GOT3 (cell line): ENCODE measurements at regions not wholly inside any gene's neighbourhood (a gene's known extent, or its start where the extent isn't known, plus 50 kb on each side); places are given as distances from the start of the nearest gene placed in this dataset.

Source experiments
- DNase-seq: peaks from one replicate; lab custom pipeline; 2025; ENCODE audit warnings: mixed read lengths; lab: John Stamatoyannopoulos, UW

DNA sequence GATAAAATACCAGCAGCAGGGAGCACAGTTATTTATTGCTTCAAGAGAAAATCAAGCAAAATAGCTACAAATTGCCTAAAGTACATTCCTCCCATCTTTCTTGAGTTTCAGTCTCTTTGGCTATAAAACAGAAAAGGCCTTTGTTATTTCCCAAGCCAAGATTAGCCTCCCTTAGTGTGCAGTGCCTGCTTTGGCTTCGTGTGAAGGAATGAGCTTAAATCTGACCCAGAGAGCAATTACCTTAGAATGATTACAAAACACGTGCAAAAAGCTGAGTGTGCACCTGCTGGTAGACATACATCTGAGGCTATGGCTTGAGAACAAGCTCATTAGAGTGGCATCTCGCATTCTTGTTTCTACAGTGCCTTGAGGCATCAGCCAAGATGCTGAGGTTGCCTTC lies 250.8 kb downstream of the C4orf33 start:
- no peak for DNase-seq

DNA sequence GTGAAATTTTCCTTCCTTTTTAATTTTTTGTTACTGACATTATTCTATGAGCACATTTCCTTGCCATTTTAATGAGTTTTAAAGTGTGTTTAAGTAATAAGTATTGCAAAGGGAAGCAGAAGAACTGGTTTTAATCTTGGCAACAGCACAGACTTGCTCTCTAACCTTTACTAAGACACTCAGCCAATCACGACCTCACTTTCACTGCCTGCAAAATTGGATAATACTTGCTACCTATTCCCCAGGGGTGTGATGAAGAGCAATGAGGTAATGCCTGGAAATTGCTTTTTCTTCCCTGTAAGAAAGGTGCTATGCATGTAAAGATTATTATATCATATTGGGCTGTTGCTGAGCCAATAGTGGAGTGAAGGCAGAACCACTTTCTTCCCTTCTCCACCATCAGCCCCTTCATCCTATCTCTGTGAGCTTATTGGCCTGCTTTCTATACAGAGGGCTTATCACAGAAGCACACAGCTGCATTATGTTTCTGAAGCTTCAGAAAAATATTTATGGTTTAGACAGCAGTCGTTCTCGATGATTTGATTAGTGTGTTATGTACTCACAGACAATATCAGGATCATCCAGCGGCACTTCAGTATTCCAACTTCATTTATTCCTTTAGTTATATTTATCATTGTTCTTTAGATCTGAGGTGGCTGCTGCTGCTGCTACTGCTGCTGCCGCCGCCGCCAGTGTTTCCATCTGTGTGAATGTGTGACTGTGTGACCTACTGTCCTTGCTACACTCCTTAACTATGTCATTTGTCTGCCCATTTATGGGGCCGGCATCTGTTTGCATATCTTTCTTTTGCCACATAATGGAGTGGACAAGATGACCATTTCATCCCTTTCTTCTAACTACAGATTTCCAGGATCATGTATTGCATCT lies 255.1 kb downstream of the C4orf33 start:
- DNase-seq: no peak

DNA sequence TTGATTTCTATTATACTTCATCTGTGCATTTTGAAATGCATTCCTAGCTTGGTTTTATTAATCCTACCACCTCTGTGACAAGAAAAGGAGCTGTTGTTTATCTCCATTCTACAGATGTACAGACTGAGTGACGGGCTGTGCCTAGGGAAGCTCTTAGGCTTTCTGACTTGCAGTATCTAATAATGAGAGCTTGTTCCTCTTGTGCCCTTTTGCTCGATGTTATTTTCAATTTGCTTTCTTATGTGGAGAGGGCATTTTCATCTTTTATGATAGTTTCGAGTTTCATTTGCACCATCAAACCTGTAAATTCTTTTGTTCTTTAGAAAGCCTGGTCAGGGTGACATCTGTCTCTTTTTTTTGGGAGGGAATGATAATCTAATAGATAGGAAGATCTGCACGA lies 256.5 kb downstream of the C4orf33 start:
- DNase-seq: no peak

DNA sequence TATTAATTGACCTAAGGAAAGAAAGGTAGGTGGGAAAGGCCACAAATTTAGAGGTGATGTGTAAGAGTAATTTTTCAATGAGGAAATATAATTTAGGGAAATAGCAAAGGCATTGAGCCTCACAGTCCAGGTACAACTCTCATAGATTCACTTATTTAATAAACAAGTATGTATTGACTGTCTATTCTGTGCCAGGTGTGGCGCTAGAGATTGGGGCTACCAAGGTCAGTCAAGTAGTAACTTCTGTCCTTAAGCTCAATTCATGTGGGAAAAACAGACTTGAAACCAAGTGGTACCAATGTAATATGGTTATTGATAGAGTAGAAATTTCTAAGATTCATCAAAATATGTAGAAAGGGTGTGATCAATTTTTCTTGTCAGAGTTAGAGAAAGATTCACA lies 257.5 kb downstream of the C4orf33 start:
- DNase-seq: no peak

DNA sequence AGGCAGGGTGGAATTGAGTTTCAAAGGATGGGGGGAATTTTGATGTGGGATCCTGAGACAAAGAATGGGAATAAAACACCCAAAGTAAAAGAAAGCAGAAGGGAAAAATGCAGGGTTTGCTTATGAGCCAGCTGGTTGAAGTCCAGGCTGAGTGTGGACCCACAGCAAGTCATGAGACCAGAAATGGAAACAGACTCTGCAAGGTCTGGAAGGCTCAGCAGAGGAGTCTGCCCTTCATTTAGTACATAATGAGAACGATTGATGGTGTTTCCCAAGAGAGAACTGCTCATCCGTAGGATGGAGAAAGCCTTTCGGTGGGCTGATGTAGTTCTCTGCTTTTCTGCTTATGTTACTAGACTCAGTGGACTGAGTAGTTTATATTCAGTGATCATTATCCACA lies 259.1 kb downstream of the C4orf33 start:
- no peak for DNase-seq

DNA sequence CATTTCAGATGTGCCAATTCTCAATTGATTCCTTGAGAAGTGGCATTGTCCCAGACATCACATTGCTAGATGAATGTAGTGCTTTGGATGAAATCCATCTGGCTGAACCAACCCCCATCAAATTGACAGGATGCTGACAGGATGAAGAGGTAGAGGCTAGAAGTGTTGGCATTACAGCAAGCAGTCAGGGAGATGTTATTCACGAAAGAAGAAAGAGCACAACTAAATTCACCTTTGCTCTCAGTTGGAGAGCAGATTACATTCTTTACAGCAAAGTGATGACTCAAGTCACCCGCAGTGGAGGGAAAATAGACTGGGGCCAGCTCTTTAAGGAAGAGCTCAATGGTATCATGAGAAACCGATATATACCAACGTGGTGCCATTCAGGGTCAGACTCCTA lies 259.6 kb downstream of the C4orf33 start:
- DNase-seq: no peak

DNA sequence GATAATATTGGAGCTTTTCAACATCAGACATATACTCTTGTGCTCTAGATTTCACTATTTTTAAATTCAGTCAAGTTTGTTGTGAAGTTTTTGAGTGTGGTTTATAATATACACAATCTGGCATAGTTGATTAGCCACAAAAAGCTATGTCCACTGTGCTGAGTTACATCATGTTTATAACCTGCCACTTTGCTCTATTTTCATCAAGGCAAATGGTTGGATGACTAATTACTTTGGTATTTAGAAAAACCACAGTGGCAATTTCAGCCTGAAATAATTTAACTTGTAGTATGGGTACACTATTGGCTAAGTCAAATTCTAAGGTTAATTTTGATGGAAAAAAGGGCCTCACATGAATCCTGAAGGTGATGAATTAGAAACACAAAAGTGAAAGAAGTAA lies 262.6 kb downstream of the C4orf33 start:
- no peak for DNase-seq

DNA sequence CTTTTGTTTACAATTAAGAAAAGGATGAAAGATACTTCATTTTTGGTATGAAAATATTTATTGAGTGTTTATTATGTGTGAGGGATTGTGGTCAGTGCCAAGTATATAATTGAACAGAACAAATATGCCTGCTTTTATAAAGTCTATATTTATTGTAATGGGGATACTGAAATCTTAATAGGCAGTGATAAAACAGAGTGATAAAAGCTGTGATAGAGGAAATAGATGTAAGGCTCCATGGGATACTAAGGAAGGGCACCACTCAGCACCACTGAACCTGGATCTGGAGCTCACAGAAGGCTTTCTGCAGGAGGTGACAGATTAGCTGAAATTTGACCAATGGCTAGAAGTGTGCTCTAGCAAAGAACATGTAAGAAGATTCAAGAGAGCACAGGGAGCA lies 263.5 kb downstream of the C4orf33 start:
- DNase-seq: no peak

DNA sequence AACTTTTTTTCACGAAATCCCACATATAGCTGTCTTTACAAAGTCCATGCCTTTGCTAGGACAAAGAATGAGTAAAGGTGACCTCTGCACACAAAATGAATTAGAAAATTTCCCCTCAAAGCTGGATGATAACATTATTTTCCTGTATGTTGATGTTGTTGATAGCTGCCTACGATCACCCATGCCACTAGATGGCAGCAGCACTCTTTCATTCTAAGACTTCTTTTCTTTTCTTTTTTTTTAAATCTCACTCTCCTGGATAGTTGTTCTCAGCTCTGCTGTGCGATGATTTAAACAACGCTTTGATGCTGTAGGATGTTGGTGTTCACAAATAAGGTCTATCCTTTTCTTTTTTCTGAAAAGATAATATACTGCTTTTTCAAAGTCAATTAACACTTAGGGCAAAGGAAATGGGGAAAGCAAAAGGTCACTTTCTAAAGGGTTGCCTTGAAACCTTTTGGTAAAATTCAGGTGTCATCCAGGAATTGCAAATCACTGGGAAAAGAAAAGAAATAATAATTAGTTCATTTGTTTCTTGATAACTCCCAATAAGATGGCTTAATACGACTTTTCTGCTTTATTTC lies 266.8 kb downstream of the C4orf33 start:
- no peak for DNase-seq

DNA sequence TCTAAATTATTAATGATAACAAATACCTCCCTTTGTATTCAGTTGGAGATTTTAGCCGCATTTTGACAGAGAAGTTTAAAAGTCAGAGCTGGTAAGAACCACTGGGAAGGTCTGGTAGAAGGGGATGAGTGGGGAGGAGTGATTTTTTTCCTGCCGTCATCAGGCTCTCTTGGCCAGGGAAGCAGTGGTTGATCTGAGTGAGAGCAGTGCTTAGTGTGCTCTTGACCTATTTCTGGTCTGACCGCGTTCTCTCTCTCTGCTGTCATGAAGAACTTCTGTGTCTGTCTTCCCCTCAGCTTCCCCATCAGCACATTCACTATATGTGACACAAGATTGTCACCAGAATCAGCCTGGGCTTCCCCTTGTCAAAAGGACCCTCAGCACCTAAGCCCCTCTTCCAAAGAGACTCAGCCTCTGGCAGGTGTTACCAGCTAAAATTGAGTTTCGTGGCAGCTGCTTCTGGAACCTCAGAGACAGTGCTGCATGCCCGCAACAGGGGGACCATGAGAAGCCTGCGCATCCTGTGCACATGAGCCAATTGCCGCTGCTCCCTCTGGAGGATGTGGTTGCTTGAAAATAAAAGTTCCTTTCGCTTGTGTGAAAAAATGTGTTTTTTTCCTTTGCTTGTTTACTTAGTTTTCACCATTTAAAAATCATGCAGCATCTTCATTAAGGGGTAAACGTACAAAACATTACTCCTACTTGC lies 268.9 kb downstream of the C4orf33 start:
- DNase-seq: no peak

DNA sequence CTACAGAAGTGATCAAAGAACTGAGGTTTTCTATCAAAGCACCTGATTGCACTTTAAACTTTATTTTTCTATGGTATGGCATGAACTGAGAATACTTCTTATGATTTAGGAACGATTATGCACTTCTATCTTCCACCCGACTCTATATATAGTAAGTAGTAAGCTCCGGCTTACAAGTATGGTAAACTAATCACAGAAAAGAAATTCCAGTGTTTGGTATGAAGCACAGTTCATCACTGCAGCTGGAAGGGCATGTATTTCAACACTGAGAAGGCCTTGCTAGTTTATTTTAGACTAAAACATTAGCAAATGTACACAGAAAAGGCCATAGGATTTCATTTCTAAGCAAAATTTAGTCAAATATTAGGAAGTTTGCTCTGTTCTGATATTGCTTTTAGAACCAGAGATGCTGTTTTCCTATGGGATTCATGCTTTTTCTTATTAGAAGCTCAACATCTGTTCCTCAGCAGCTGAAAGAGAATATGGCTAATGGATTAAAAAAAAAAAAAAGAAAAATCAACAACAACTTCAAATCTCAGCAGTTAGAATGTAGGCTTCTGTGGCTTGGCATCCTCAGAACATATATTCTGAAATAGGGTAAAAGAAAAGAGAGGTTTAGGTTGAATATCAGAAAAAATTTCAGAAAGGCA lies 273.5 kb downstream of the C4orf33 start:
- no peak for DNase-seq

DNA sequence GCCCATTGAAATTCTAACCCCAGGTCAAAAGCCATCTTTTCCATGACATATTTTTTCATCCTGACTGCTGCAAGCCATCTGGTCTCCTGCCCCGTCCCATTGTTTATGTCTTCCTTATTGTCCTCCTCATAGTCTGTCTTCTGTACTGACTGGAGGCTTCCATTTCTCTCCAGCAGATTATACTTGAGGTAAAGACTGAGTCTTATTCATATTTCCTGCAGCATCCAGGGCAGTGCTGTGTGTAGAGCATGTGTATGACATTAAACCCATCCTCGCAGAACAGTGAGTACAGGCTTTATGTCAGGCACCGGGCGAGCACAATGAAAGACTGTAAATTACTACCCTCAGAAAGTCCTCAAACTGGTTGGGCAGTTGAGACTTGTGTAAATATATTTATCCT lies 275.1 kb downstream of the C4orf33 start:
- DNase-seq: no peak

DNA sequence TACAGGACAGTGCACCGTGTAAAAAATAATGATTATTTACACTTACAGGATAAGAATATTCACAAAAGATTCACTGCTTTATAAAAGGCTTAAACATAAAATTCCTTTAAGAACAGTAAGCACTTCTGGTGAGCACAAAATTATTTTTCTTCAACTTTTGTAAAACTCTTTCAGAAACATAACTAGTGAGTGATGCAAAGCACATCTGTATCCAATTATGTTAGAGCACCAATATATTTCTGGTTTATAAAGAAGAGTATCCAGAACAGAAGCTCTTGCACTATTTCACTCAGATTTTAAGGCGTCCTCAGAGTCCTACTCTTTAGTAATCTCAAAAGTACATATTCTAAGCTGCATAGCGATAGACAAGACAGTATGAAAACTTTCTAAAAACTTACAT lies 276.0 kb downstream of the C4orf33 start:
- no peak for DNase-seq

DNA sequence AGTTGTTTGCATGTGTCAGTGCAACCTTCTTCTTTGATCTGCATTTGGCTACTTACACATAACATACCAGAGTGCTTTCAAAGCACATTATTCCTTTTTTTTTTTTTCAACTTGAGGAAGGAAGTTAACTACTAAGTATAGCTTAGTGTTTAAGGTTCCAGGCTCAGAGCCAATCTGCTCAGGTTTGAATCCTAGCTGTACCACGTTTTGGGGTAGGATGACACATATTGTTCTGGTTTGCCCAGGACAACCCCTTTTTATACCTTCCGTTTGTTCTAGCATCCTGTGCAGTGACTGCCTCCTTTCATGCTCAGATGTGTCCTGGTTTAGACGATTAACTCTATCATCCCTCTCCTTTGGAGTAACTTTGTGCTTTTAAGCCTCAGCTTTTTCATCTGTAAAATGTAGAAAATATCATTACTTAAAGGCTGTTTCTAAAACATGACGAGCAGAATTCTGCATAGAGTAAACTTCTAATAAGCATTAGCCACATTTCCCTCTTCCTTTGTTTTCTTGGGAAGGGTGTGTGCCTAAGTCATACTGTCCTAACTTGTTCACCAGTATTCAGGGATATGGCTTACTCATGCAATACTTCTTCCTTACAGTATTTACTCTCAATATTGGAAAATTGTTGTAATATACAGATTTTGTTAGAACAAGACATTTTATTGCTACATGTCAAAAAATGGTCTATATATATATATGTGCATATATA lies 281.3 kb downstream of the C4orf33 start:
- DNase-seq: no peak

DNA sequence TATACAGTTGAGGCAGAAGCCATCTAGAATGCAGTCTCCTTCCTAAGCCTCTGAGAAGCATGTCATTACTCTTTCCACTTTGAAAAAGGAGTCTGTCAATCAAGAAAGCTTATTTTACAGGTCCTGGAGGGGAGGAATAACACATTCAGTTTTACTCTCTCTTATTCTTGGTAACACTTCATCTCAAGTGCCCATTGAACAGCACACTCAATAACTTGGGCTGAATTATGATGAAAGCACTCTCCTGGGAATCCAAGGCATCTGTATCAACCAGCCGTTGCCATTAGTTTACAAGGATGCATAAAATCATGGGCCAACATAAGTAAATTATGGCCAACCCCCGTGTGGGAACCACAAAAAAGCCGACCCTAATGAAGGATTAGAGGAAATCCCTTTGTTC lies 282.4 kb downstream of the C4orf33 start:
- DNase-seq: no peak

DNA sequence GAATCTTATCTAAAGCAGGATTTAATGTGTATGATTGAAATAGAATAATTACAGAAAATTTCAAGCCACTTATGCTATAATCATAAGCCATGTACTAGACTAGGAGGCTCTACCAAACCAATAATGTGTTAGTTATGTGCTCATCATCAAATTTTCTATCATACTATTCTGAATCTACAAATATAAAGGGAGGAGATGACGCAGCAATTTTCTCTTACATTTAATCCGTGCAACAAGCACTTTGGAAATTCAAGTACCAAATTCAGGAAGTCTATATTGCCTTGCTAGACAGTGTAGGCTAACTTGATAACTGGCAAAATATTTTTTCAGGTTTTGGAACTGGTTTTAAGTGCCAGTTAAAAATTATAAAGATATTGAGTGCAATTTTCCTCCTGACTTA lies 283.5 kb downstream of the C4orf33 start:
- DNase-seq: no peak

DNA sequence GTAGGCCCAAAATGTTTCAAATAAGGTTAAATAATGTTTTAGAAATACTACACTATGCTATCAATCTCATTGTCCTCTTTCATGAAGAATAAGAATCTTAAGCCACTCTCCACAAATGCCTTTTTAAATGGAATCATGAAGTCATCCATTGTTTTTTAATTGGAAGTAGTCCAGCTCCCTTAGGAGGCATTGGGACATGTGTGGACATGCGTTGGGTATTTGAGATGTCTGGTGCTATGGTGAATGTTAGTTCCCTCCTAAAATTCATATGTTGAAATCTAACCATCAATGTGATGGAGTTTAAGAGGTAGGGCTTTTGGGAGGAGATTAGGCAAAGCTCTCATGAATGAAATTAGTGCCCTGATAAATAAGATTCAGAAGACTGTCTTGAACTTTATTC lies 289.0 kb downstream of the C4orf33 start:
- DNase-seq: no peak

DNA sequence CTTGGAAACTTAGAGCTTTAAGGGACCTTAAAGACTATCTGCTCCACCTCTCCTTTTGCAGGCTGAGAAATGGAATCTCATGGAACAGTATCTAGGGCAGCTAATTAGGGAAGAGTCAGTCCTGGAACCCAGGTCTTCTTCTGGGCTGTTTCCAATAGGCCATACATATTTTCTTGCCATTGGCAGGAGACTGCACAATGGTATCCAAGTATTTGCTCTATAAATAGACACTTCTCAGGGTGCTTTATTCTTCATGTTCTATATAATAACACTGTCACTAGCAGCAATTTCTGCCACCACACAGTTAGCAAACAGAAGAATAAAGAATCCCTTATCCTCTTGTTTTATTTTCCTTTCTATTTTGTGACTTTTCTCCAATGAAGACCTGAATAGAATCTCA lies 291.7 kb downstream of the C4orf33 start:
- no peak for DNase-seq

DNA sequence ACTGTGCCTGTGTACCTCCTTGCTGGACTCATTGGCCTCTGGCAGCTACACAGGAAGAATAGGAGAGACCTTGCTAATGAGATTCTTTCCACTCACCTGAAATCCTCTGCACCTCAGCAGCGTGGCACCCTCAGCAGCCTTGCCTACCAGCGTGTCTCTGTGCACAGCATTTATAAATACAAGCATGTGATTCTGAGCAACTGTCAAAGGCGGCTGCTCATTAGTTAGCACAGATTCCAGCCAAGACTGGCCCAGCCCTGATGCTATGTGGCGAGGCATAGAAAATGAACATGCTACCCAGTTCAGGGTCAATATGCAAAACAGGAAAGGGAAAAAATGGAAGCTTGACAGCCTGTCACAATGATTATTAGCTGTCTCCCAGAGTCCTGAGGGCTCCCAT lies 298.0 kb downstream of the C4orf33 start:
- no peak for DNase-seq

DNA sequence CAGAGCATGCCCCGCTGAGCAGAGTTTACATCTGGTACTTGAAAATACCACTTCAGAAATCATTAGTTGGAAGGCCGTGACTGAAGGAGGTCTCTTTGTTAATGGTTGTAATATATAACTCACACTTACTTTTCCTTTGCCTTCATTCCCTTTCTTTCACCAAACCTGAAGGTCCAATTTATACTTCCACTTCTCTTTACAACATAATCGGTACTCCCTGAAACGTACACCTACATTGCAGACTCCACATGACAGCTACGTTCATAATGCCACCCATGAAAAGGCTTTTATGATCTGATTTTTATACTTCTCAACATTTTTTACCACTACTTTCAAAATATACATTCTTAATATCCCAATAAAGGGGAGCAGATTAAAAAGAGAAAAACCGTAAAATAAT lies 298.7 kb downstream of the C4orf33 start:
- DNase-seq: no peak

DNA sequence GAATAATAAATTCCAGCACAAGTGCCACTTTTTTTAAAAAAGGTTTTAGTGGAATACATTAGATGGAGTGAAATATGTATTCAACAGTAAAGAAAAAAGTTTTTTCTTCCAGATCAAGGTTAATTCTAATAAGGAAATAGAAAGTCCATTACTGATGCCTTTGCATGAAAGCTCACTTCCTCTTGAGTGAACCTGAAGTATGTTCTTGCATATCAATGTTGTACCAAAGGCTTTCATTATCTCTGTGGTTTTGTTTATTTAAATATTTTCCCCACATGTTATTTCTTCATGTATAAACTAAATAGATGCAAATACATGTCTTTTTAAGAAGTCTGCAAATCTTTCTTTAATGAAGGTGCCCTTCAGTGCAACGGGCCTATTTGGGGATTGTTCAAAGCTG lies 307.9 kb downstream of the C4orf33 start:
- no peak for DNase-seq

DNA sequence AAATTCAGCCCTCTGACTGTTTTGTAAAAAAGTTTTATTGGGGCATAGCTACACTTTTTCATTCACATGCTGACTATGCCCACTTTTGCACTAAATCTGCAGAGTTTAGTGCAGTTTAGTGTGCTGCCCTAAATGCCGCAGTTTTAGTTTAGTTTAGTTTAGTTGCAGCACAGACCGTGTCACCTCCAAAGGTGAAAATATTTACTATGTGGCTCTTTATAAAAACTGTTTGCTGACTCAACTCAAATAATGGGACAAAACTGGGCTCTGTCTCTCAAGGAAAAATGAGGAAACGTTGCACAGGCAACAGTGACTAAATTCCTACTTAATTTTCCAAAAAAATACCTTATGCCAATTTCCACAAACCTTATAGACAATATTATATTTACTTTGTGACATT lies 314.2 kb downstream of the C4orf33 start:
- no peak for DNase-seq
